ENCODE measurements at regions not wholly inside any gene's neighbourhood (a gene's known extent, or its start where the extent isn't known, plus 50 kb on each side); places are given as distances from the start of the nearest gene placed in this dataset.

GRCh38 chr3:94896994-94897393 is 834.1 kb downstream of the NSUN3 start:
- peaks cover 2% of the 10 kb centered on the region for H3K9me3 ChIP-seq (ENCODE audit: low read depth, low read length)
- no peak overlapping the region for H3K4me2 ChIP-seq (ENCODE audit: insufficient read depth, low read length)
- no peaks in the 10 kb centered on the region for H3K4me1 ChIP-seq (ENCODE audit: insufficient read depth, low read length)
- no peak overlapping the region for H3K4me3 ChIP-seq (ENCODE audit: insufficient read depth, low read length)
- H3K27me3 ChIP-seq (ENCODE audit: insufficient read depth, low read length): no peaks in the 10 kb centered on the region
- H2AFZ ChIP-seq (ENCODE audit: low read length): no peak overlapping the region
- H4K20me1 ChIP-seq (ENCODE audit: insufficient read depth, low read length): no peaks in the 10 kb centered on the region
- H3K27ac ChIP-seq (ENCODE audit: low read depth, low read length): no peak overlapping the region
- no peaks in the 10 kb centered on the region for H3K36me3 ChIP-seq (ENCODE audit: insufficient read depth, low read length)
- TF ChIP-seq CTCF (IDR thresholded peaks at IDR 0.05; ENCODE audit: extremely low read depth, low read depth, low read length): no peak
- DNase-seq (ENCODE audit: insufficient read length, low spot score, missing footprints): no peak
- no peaks in the 10 kb centered on the region for H3K79me2 ChIP-seq (ENCODE audit: insufficient read depth, low read length)

- DNase-seq (ENCODE audit: insufficient read length, low spot score, missing footprints): no peak
- no peak overlapping the region for H3K4me3 ChIP-seq (ENCODE audit: insufficient read depth, low read length)
- H3K79me2 ChIP-seq (ENCODE audit: insufficient read depth, low read length): no peaks in the 10 kb centered on the region
- H3K36me3 ChIP-seq (ENCODE audit: insufficient read depth, low read length): no peaks in the 10 kb centered on the region
- H3K9me3 ChIP-seq (ENCODE audit: low read depth, low read length): no peaks in the 10 kb centered on the region
- no peaks in the 10 kb centered on the region for H3K4me1 ChIP-seq (ENCODE audit: insufficient read depth, low read length)
- H4K20me1 ChIP-seq (ENCODE audit: insufficient read depth, low read length): no peaks in the 10 kb centered on the region
- no peak overlapping the region for H2AFZ ChIP-seq (ENCODE audit: low read length)
- no peak overlapping the region for H3K4me2 ChIP-seq (ENCODE audit: insufficient read depth, low read length)
- no peaks in the 10 kb centered on the region for H3K27me3 ChIP-seq (ENCODE audit: insufficient read depth, low read length)
- no peak for TF ChIP-seq CTCF (IDR thresholded peaks at IDR 0.05; ENCODE audit: extremely low read depth, low read depth, low read length)
- H3K27ac ChIP-seq (ENCODE audit: low read depth, low read length): no peak overlapping the region
Measured at GRCh38 chr3:94904156-94904674, 841.4 kb downstream of the NSUN3 start.

- H2AFZ ChIP-seq (ENCODE audit: low read length): no peak overlapping the region
- no peaks in the 10 kb centered on the region for H3K79me2 ChIP-seq (ENCODE audit: insufficient read depth, low read length)
- no peaks in the 10 kb centered on the region for H3K36me3 ChIP-seq (ENCODE audit: insufficient read depth, low read length)
- no peak for DNase-seq (ENCODE audit: insufficient read length, low spot score, missing footprints)
- no peaks in the 10 kb centered on the region for H3K4me1 ChIP-seq (ENCODE audit: insufficient read depth, low read length)
- TF ChIP-seq CTCF (IDR thresholded peaks at IDR 0.05; ENCODE audit: extremely low read depth, low read depth, low read length): no peak
- no peaks in the 10 kb centered on the region for H4K20me1 ChIP-seq (ENCODE audit: insufficient read depth, low read length)
- no peak overlapping the region for H3K27ac ChIP-seq (ENCODE audit: low read depth, low read length)
- no peak overlapping the region for H3K4me3 ChIP-seq (ENCODE audit: insufficient read depth, low read length)
- no peak overlapping the region for H3K4me2 ChIP-seq (ENCODE audit: insufficient read depth, low read length)
- no peaks in the 10 kb centered on the region for H3K27me3 ChIP-seq (ENCODE audit: insufficient read depth, low read length)
- no peaks in the 10 kb centered on the region for H3K9me3 ChIP-seq (ENCODE audit: low read depth, low read length)
Measured at GRCh38 chr3:94909726-94910125, 846.9 kb downstream of the NSUN3 start.

- H3K27me3 ChIP-seq (ENCODE audit: insufficient read depth, low read length): no peaks in the 10 kb centered on the region
- no peaks in the 10 kb centered on the region for H3K36me3 ChIP-seq (ENCODE audit: insufficient read depth, low read length)
- H3K27ac ChIP-seq (ENCODE audit: low read depth, low read length): no peak overlapping the region
- no peak overlapping the region for H2AFZ ChIP-seq (ENCODE audit: low read length)
- H3K4me1 ChIP-seq (ENCODE audit: insufficient read depth, low read length): no peaks in the 10 kb centered on the region
- no peak overlapping the region for H3K4me3 ChIP-seq (ENCODE audit: insufficient read depth, low read length)
- H3K4me2 ChIP-seq (ENCODE audit: insufficient read depth, low read length): no peak overlapping the region
- no peak for DNase-seq (ENCODE audit: insufficient read length, low spot score, missing footprints)
- H4K20me1 ChIP-seq (ENCODE audit: insufficient read depth, low read length): no peaks in the 10 kb centered on the region
- H3K9me3 ChIP-seq (ENCODE audit: low read depth, low read length): peaks cover 3% of the 10 kb centered on the region
- no peaks in the 10 kb centered on the region for H3K79me2 ChIP-seq (ENCODE audit: insufficient read depth, low read length)
- no peak for TF ChIP-seq CTCF (IDR thresholded peaks at IDR 0.05; ENCODE audit: extremely low read depth, low read depth, low read length)
Measured at GRCh38 chr3:94912656-94913055, 849.8 kb downstream of the NSUN3 start.

All from osteoblast (primary cell).